ENCODE measurements at regions not wholly inside any gene's neighbourhood (a gene's known extent, or its start where the extent isn't known, plus 50 kb on each side); places are given as distances from the start of the nearest gene placed in this dataset.

- TF ChIP-seq, protein P1, sequence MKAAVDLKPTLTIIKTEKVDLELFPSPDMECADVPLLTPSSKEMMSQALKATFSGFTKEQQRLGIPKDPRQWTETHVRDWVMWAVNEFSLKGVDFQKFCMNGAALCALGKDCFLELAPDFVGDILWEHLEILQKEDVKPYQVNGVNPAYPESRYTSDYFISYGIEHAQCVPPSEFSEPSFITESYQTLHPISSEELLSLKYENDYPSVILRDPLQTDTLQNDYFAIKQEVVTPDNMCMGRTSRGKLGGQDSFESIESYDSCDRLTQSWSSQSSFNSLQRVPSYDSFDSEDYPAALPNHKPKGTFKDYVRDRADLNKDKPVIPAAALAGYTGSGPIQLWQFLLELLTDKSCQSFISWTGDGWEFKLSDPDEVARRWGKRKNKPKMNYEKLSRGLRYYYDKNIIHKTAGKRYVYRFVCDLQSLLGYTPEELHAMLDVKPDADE (IDR thresholded peaks at IDR 0.05): no peak
- no peak for TF ChIP-seq EZH2phosphoT487 (IDR thresholded peaks at IDR 0.05; ENCODE audit: unreplicated experiment)
Observed at GRCh38 chr3:65015711-65016110, 327.9 kb upstream of the ADAMTS9 start (continued).

DNA sequence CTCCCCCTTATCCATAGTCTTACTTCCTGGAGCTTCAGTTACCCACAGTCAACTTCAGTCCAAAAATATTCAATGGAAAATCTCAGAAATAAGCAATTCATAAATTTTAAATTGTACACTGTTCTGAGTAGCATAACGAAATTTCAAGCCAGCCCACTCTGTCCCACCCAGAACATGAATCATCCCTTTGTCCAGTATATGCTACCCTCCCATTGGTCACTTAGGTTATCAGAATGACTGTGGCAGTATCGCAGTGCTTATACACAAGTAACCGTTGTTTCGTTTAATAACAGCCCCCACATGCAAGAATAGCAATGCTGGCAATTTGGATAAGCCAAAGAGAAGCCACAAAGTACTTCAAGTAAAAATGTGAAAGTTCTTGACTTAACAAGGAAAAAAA lies 325.3 kb upstream of the ADAMTS9 start:
- no peaks in the 10 kb centered on the region for H3K27me3 Mint-ChIP-seq (ENCODE audit: insufficient read depth, low read depth, poor library complexity)
- Histone ChIP-seq H3K27me3 (ENCODE audit: insufficient read depth) (no peaks in the 10 kb centered on the region), H2AFZ (no peak overlapping the region), H3K79me2 (replicated peaks; ENCODE audit: insufficient read depth) (no peaks in the 10 kb centered on the region), H3K4me1 (ENCODE audit: insufficient read depth) (no peaks in the 10 kb centered on the region), H3K9me2 (ENCODE audit: insufficient read depth) (no peaks in the 10 kb centered on the region), H3K36me3 (ENCODE audit: insufficient read depth) (no peaks in the 10 kb centered on the region), H3K27ac (ENCODE audit: low read depth) (no peak overlapping the region), H3F3A (replicated peaks; ENCODE audit: low read depth) (no peaks in the 10 kb centered on the region), H3K4me2 (no peak overlapping the region), H3K4me3 (no peak overlapping the region), H4K20me1 (replicated peaks; ENCODE audit: insufficient read depth) (no peaks in the 10 kb centered on the region)
- no peak for TF ChIP-seq EZH2phosphoT487 (IDR thresholded peaks at IDR 0.05; ENCODE audit: unreplicated experiment)
- TF ChIP-seq, protein P1 (IDR thresholded peaks at IDR 0.05): no peak
- TF ChIP-seq, protein P2, sequence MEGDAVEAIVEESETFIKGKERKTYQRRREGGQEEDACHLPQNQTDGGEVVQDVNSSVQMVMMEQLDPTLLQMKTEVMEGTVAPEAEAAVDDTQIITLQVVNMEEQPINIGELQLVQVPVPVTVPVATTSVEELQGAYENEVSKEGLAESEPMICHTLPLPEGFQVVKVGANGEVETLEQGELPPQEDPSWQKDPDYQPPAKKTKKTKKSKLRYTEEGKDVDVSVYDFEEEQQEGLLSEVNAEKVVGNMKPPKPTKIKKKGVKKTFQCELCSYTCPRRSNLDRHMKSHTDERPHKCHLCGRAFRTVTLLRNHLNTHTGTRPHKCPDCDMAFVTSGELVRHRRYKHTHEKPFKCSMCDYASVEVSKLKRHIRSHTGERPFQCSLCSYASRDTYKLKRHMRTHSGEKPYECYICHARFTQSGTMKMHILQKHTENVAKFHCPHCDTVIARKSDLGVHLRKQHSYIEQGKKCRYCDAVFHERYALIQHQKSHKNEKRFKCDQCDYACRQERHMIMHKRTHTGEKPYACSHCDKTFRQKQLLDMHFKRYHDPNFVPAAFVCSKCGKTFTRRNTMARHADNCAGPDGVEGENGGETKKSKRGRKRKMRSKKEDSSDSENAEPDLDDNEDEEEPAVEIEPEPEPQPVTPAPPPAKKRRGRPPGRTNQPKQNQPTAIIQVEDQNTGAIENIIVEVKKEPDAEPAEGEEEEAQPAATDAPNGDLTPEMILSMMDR (conservative IDR thresholded peaks at IDR 0.05; ENCODE audit: low read depth in 2 of 2): no peak
- TF ChIP-seq EZH2 (IDR thresholded peaks at IDR 0.05; ENCODE audit: low read depth, unreplicated experiment): no peak
- TF ChIP-seq, protein P3, sequence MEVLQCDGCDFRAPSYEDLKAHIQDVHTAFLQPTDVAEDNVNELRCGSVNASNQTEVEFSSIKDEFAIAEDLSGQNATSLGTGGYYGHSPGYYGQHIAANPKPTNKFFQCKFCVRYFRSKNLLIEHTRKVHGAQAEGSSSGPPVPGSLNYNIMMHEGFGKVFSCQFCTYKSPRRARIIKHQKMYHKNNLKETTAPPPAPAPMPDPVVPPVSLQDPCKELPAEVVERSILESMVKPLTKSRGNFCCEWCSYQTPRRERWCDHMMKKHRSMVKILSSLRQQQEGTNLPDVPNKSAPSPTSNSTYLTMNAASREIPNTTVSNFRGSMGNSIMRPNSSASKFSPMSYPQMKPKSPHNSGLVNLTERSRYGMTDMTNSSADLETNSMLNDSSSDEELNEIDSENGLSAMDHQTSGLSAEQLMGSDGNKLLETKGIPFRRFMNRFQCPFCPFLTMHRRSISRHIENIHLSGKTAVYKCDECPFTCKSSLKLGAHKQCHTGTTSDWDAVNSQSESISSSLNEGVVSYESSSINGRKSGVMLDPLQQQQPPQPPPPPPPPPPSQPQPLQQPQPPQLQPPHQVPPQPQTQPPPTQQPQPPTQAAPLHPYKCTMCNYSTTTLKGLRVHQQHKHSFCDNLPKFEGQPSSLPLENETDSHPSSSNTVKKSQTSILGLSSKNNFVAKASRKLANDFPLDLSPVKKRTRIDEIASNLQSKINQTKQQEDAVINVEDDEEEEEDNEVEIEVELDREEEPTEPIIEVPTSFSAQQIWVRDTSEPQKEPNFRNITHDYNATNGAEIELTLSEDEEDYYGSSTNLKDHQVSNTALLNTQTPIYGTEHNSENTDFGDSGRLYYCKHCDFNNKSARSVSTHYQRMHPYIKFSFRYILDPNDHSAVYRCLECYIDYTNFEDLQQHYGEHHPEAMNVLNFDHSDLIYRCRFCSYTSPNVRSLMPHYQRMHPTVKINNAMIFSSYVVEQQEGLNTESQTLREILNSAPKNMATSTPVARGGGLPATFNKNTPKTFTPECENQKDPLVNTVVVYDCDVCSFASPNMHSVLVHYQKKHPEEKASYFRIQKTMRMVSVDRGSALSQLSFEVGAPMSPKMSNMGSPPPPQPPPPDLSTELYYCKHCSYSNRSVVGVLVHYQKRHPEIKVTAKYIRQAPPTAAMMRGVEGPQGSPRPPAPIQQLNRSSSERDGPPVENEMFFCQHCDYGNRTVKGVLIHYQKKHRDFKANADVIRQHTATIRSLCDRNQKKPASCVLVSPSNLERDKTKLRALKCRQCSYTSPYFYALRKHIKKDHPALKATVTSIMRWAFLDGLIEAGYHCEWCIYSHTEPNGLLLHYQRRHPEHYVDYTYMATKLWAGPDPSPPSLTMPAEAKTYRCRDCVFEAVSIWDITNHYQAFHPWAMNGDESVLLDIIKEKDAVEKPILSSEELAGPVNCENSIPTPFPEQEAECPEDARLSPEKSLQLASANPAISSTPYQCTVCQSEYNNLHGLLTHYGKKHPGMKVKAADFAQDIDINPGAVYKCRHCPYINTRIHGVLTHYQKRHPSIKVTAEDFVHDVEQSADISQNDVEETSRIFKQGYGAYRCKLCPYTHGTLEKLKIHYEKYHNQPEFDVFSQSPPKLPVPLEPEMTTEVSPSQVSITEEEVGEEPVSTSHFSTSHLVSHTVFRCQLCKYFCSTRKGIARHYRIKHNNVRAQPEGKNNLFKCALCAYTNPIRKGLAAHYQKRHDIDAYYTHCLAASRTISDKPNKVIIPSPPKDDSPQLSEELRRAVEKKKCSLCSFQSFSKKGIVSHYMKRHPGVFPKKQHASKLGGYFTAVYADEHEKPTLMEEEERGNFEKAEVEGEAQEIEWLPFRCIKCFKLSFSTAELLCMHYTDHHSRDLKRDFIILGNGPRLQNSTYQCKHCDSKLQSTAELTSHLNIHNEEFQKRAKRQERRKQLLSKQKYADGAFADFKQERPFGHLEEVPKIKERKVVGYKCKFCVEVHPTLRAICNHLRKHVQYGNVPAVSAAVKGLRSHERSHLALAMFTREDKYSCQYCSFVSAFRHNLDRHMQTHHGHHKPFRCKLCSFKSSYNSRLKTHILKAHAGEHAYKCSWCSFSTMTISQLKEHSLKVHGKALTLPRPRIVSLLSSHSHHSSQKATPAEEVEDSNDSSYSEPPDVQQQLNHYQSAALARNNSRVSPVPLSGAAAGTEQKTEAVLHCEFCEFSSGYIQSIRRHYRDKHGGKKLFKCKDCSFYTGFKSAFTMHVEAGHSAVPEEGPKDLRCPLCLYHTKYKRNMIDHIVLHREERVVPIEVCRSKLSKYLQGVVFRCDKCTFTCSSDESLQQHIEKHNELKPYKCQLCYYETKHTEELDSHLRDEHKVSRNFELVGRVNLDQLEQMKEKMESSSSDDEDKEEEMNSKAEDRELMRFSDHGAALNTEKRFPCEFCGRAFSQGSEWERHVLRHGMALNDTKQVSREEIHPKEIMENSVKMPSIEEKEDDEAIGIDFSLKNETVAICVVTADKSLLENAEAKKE (CRISPR knock-in tag; IDR thresholded peaks at IDR 0.05): no peak
- no peak for TF ChIP-seq NANOG (IDR thresholded peaks at IDR 0.05; ENCODE audit: borderline replicate concordance)
- H3K4me3 Mint-ChIP-seq: no peak overlapping the region
- H3K36me3 Mint-ChIP-seq (ENCODE audit: low read depth): no peaks in the 10 kb centered on the region
- ATAC-seq (no peak), DNase-seq (ENCODE audit: low spot score) (no peak)
- H3K9me3 Mint-ChIP-seq: no peaks in the 10 kb centered on the region
- H3K4me1 Mint-ChIP-seq: no peaks in the 10 kb centered on the region
- H3K27ac Mint-ChIP-seq: no peak overlapping the region
